GM18861 (cell line): ENCODE measurements at regions not wholly inside any gene's neighbourhood (a gene's known extent, or its start where the extent isn't known, plus 50 kb on each side); places are given as distances from the start of the nearest gene placed in this dataset.
A peak's percentile ranks its signal among the peaks of the same experiment; 100 is the strongest.

ENCODE experiments used
- ATAC-seq: cut with Tn5 transposase; IDR thresholded peaks from one replicate; pipeline ENCODE4 v1.9.1; 2021; ENCODE audit not compliant: unreplicated experiment

DNA sequence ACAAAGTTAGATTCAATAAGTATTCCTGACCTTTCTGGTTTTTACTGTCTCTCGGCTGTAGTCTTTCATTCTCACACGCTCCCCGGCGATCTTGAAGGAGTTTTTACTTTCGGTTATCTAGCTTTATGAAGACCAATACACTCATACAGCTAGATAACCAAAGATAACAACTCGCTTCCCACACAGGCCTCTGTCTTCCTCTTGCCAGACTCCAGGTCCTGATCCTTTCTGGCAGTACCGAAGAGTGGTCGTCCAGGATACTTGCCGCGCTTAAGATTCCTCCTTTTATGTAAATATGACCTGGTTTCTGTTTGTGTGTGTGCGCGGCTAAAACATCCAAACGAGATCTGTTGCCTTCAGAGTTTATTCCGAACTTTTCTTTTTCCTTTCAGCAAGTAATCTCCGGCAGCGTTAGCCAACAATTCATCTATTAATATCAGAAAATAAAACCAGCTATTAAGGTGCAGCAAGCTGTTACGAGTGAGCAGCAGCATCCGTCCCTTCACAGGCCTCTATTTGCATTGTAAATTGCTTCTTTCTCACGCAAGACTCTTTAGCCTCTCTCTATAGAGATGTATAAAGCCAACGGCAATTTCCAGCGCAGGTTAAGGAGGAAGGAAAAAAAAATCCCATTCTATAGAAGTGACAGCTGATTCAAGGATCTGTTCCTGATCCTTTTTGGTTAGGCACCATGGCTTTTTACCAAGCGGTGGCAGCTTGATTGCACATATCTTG is 216.1 kb downstream of the MEF2C start:
- peak; percentile 67 for ATAC-seq

DNA sequence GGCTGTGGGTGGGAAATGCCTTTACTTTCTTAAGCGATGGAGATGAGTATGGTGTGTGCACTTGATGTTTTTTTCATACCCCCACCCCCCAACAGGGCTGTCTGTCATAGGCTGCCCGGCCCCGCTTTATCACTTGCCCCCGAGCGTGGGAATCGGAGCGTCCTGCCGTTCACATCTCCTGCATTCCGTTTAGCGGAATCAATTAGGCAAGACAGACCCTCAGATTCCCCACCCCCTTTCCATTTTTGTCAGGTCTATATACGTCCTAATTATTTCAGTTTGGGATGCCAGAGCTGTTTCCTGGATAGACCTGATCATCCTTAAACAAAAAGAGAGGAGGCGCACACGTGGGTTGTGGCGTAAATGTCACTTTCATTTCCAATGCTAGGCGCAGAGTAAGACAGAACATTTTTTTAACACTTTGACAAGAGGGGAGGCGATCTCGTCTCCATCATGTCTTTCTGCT is 217.2 kb downstream of the MEF2C start:
- no peak for ATAC-seq

DNA sequence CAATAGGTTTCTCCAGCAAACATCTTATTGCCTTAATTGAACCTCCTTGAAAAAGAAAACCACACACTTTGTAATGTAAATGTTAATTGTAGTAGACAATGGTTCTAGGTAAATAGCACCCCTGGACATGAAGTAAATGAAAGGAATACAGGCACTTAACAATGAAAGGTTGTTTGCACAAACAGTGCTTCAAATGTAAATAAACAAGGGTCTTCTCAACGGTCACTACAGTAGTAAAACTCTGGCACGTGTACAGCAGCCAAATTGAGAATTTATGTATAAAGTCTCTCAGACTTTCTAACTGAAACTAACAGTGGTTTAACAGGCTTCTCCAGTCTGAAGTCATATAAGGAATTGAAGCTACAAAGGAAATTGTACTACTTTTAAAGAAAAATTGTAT is 218.3 kb downstream of the MEF2C start:
- ATAC-seq, result no peak

DNA sequence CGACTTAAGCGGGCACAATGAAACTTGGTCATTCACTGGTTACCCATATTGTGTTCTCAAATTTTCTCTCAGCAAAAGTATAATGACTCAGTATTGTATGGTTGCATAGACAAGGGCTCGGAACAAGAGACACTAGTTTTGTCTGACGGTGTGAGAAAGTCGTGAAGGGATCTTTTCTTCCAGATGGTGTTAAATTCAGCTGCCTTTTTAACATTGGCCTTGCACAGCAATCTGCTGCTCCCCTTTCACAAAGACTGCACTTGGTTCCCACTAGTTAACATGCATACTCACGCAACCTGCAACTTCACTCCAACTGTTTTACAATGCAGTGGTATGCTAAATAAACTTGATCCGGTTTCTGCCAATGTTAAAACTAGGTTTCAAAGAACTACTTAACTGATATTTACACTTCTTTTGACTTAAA is 219.2 kb downstream of the MEF2C start:
- no peak for ATAC-seq

DNA sequence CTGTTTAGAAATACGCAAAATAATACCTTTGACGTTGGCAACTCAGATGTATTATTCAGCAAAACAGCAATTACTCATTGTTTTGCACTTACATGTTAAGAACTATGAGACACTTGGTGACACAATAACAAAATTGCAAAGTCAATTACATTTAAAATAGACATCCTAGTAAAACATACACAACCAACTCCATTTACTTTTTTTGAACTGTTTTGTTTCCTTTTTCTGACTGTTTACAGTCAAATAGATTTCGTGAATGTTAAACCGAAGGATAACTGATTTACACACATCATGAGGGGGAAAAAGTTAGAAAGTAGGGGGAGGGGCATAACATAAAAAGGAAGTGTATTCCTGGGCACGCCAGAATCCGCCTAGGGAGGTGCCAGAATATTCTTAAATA is 220.1 kb downstream of the MEF2C start:
- no peak for ATAC-seq

DNA sequence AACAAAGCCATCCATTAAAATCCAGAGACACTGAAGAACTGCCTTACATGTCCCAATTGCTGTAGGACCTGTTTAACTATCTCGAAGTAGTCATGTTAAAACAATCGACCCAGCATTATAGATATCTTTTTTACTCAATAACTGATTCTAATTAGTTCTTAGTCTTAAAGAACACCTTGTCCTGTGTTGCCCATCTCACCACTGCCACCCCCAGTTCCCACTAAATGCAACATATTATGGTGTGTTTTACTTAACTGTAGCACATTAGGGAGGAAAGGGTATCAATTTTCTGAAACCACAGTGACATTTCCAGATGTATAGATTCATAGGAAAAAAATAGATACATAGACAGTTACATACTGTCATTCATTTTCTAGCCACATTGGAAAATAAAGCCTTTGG is 221.2 kb downstream of the MEF2C start:
- no peak for ATAC-seq

DNA sequence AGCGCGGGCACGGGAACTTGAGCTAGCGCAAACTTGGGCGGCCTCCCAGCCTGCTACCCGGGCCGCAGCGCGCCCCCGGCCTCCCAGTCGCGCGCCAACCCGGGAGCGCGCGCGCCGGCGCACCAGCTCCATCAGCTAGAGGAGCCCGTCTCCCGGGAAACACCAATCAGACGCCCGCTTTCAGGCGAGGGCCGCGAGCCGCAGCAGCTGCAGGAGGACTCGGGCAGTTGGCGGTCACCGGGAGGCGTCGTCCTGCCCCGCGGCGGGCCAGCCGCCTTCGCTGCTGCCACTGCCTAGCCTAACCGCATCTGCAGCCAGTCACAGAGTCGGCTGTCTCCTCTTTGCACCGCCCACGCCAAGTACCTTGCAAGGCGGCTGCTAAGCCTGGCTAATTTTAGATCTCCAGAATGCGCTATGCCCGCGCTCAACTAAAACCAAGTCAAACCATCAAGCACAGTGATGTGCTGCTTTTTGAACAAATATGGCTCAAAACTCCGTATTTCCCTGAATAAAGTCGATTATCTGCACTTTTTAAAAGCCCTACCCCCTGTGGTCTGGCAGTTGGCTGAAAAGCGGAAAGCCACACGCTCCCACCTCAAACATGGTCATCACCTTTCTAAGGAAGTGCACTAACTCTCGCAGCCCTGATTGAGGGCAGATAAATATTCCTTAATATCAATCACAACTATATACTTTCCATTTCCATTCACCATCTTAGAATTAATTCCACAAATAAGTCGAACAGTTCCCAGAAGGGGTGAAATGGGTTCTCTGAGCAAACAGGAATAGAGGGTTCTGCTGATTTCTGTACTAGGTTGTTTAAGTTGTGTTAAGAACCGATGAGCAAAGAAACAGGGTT is 221.8 kb downstream of the MEF2C start:
- ATAC-seq, result peak; percentile 46

DNA sequence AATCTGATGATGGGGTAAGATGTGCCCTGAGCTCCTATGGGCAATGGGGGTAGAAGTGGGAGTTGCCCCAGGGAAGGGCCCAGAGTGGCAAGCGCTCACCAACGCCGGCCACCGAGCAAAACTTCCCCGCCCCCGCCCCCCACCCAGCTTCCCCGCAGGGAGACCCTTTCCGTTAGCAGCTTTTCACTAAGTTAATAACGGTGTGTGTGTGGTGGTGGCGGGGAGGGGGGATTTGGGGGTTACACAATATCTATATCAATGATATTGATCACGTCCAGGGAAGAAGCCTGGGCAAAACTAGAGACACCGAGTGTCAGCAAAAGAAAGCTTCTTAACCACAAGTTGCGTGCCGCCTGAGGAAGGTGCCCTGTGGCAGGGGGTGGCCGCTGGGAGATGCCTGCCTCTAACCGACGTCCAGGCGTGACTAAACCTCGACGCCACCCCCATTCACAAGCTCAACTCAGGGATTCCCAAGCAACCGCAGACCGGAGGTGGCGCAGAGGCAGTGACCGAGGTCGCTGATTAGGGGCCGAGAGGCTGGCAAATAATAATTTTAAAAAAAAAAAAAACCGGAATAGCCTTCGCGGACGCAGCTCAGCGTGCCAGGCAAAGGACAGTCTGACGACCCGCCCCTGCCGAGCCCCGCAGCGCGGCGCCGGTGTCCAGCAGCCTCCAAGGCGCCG is 222.6 kb downstream of the MEF2C start:
- ATAC-seq, result peak; percentile 15

DNA sequence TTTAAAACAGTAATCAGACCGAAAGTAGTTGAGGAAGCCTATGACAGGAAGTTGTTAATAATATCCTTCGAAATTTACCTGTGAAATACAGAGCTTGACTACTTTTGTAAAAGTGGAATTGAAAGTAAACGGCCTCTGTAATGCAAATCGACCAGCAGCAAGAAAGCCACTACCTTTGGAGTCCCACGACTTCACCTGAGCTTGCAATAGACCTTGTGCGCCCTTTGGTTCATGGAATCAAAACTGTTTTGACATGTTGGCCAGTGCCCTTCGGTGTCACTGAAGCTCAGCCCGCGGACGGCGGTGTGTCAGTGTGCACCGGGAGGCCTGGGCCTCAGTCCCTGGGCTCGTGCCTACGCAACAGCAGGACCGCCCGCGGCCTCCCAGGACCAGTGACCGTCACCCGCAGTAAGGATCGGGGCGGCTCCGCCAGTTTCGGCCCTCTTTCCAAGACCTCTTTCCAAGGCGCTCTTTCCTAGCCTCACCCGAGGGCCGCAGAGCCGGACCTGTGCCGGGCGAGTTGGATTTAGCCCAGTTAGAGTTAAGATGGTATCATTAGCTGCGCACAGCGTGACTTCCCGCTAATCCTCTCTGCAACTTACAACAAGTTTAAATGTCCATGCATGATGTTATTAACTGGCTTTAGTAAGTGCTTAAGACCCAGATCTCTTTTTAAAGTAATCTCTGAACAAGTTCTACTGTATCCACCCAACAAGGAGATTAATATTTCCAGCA is 223.3 kb downstream of the MEF2C start:
- peak; percentile 64 for ATAC-seq

DNA sequence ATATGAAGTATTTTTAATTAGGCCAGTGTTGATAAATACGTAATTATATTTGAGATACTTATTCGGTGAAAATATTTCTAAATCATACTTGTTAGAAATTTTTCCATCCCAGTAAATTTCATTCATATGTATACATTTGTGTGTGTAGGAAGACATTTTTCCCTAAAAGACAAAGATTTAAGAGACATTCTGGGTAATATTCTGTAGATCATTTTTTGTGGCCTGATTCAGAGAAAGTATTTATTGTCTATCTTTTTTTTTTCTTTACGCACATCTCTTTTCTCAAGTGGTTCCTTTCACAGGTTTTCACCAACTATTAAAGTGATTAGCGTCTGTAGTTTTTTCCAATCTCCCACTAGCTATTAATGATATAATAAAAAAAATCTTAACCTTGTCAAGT is 224.1 kb downstream of the MEF2C start:
- no peak for ATAC-seq

DNA sequence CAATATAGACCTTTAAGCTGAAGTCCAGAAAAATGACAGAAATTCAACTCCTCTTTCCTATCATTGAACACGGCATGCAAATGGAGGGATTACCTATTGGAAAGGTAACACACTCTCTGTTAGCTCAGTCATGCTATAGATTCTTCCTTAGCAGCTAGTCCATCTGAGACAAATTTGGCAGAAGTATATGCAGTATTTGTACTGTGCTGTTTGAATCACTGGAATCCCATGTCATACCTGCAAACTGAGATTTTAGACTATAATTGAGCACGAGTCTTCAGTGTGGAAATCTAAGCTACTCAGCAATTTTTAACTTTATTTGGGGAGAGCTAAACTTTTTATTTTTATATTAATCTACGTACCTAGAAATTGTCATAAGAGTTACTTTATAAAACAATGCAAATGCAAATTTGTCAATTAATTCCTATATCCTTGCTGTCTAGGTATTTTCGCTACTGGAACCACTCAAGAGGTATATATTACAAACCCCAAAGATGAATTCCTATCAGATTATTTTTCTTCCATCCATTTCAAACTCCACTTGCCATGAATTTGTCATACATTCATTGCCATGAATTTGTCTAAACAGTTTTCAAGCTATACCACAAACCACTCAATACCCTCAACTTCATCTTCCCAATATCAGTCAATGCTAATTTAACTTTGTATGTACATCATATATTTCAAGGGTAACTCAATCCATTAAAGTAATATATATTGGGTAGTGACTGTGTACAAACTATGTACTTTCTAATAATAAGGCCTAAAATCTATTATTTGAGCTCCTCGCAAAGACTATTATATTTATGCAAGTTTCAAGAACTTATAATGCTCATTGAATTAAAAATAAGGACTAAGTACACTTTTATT is 224.8 kb downstream of the MEF2C start:
- no peak for ATAC-seq

DNA sequence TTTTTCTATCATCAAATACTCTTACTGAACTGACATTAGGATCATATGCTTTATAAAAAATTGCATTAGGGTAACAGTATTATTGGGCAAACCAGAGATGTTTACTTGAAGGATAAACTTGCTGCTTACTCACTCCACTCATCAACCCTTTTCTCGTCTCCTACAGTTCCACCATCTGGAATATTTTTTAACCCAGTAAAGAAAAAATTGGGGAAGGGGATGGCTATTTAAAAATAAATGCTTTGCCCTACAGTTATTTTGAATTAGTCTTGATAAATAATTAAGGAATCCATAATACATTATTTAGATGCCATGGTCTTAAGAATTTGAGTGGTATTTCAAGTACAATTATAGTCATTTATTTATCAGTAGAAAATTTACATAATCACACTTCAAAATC is 225.8 kb downstream of the MEF2C start:
- no peak for ATAC-seq

DNA sequence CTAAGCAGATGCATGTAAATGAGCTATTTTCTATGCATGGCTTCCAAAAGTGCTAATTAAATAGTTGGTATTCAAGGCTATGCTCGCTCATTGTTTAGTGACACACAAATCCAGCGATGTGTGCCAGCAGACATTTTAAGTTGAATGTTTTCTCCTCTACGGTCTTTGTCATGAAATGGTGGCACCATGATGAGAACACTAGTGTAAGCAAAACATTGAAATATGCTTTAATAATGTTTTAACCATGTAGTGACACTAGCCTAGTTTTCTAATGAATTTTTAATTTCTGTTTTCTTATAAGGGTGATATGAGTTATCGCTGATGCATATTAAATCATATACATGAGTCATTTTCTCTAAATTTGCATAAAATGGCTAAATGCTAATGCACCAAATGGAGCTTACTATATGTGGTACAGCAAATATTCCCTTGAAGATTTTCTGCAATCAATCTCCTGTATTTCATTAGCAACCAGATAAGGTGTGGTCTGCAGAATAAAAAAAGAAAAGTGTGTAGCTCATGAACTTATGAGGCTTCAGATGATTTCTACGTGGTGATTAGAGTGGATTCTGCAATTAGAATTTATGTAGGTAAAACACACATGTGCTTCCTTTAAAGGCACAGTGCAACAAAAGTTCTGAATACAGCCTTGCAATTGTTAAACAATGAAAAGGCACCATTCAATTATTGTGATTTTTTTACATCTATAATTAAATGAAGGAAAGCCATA is 226.6 kb downstream of the MEF2C start:
- ATAC-seq, result no peak

DNA sequence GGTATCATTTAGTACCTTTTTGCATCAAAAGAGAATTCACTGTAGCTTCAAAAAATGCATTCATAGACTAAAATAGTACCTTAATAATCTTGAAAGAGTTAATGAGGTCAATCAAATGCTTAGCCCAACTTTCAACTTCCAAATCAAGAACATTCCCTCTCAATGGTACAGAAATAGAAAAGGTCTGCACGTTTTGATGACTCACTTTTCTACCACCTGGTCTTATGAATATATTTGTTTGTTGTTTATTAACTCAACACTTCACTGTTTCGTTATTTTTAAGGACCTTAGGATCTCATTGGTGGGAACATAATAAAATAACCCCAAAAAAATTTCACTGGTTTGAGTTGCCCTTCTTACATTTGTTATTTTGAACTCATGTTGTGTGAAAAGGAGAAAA is 229.5 kb downstream of the MEF2C start:
- ATAC-seq, result no peak

DNA sequence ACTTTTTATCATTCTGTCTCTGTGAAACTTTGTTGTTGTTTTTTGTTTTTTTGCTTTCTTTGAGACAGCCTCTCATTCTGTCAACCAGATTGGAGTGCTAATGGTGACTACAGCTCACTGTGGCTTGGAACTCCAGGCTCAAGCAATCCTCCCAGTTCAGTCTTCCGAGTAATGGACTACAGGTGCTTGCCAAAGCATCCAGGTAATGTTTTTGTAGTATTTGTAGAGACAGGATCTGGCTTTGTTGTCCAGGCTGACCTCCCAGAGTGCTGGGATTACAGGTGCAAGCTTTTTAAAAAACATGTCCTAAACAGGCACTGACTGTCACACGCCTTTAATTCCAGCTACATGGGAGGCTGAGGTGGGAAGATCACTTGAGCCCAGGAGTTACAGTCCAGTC is 235.1 kb downstream of the MEF2C start:
- no peak for ATAC-seq

DNA sequence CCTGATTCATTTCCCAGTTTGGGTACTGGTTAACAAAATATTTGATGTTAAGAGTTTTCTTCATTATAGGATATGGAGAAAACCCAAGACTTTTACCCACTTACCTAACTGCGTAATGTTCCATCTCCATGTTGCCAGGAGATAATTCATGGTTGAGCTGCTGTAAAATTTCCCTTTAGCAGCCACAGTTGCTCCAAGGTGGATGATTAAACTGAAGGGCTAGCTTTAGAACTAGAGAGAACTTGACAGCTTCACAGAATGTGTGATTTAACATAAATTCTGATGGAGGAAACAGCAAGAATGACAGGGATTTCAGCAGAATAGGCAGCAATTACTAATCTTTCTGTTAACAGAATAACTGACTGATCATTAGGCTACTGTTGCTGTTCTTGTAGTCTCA is 236.1 kb downstream of the MEF2C start:
- ATAC-seq, result no peak

DNA sequence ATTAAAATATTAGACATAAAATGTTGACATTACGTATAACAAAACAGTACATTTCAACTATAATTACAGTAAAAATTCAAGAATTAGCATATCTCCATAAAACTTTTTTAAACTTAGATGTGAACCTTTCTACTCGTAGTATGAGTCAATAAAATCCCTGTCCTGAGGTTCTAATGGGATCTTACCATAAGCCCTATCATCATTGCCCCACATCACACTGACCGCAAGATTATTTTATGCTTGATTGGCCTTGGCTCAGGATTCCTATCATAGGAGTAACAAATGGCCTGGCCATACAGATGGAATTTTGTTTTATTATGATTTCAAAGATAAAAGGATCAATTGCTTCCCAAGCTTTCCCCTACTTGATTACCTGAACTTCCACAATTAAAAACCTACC is 238.3 kb downstream of the MEF2C start:
- ATAC-seq, result no peak

DNA sequence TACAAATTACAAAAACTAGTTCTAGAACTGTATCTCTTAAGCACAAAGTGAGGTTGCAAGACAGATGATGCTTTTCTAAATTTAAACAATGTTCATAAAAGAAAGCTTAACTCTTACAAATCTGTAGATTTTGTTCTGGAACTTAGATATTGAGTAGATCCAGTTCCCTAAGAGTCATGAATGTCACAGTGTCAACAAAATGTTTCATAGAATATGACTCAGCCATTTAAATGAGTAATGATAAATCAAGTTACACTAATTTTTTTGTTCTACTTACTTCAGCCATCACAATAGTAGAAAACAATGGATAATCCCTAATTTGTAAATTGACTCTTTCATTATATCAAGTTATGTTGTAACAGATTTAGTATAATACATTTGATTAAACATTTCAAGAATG is 239.7 kb downstream of the MEF2C start:
- ATAC-seq, result no peak

DNA sequence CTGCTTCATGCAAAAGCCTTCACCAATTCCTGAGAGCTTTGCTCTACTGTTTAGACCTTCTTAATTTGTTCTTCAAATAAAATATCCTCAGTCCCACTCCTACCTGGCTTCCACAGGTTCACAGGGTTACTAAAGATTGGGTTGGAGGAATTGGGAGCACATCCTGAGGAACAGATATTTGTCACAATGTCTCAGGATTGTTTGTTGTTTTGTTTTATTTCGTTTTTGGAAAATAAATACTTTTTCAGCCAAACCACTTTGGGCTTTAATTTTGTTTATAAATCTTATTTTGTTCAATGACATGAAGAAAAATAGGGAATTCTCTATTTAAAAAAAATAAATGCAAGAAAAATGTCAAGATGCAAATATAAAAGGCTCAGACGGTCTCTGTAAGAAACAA is 249.0 kb downstream of the MEF2C start:
- no peak for ATAC-seq
